Endothelial cell (in vitro differentiated cells): ENCODE measurements at regions not wholly inside any gene's neighbourhood (a gene's known extent, or its start where the extent isn't known, plus 50 kb on each side); places are given as distances from the start of the nearest gene placed in this dataset.
"Not testable (repeated sequence)": the region's sequence is repeated elsewhere in the genome, so short reads cannot be mapped to it uniquely, and the experiment has no call there.

Source experiments
- DNase-seq: peaks from one replicate; pipeline ENCODE4 v3.0.0; 2021; ENCODE audit warnings: low spot score
- H3K27ac Mint-ChIP-seq: one replicate; pipeline ENCODE4 v1.8.0; 2021; ENCODE audit warnings: mixed read lengths, inconsistent platforms; ENCODE audit not compliant: unreplicated experiment
- H3K27me3 Mint-ChIP-seq: one replicate; pipeline ENCODE4 v1.8.0; 2021; ENCODE audit warnings: mild to moderate bottlenecking, moderate library complexity, mixed read lengths, inconsistent platforms; ENCODE audit not compliant: unreplicated experiment
- H3K36me3 Mint-ChIP-seq: one replicate; pipeline ENCODE4 v1.8.0; 2021; ENCODE audit warnings: mild to moderate bottlenecking, low read depth, mixed read lengths, inconsistent platforms; ENCODE audit not compliant: unreplicated experiment
- H3K4me1 Mint-ChIP-seq: one replicate; pipeline ENCODE4 v1.8.0; 2021; ENCODE audit warnings: mild to moderate bottlenecking, mixed read lengths, inconsistent platforms; ENCODE audit not compliant: unreplicated experiment
- H3K4me3 Mint-ChIP-seq: one replicate; pipeline ENCODE4 v1.8.0; 2021; ENCODE audit warnings: mild to moderate bottlenecking, mixed read lengths, inconsistent platforms; ENCODE audit not compliant: unreplicated experiment
- H3K9me3 Mint-ChIP-seq: one replicate; pipeline ENCODE4 v1.8.0; 2021; ENCODE audit warnings: mixed read lengths, inconsistent platforms; ENCODE audit not compliant: unreplicated experiment
- CTCF ChIP-seq: fragments of 200-600 bp; sonication (generic); IDR thresholded peaks from one replicate; pipeline ENCODE4 v1.5.0; 2021; ENCODE audit warnings: antibody characterized with exemption; ENCODE audit not compliant: unreplicated experiment

GRCh38 chr5:96101358-96102089 lies 139.9 kb upstream of the ELL2 start:
- peaks cover 1% of the 10 kb centered on the region for H3K27me3 Mint-ChIP-seq
- peaks cover 17% of the 10 kb centered on the region for H3K4me1 Mint-ChIP-seq
- no peak overlapping the region for H3K27ac Mint-ChIP-seq
- TF ChIP-seq CTCF = no peak
- H3K9me3 Mint-ChIP-seq = no peaks in the 10 kb centered on the region
- H3K4me3 Mint-ChIP-seq = no peak overlapping the region
- DNase-seq = no peak
- H3K36me3 Mint-ChIP-seq = no peaks in the 10 kb centered on the region

- H3K4me1 Mint-ChIP-seq = peaks cover 14% of the 10 kb centered on the region
- H3K36me3 Mint-ChIP-seq, H3K9me3 Mint-ChIP-seq, H3K27me3 Mint-ChIP-seq, H3K27ac Mint-ChIP-seq, DNase-seq, H3K4me3 Mint-ChIP-seq: not testable (repeated sequence)
Measured at GRCh38 chr5:96097488-96097887, 135.8 kb upstream of the ELL2 start.

GRCh38 chr5:96096724-96097123 lies 135.1 kb upstream of the ELL2 start:
- DNase-seq = no peak
- Mint-ChIP-seq H3K9me3 (no peaks in the 10 kb centered on the region), H3K4me3 (no peak overlapping the region), H3K27ac (no peak overlapping the region), H3K4me1 (peaks cover 14% of the 10 kb centered on the region), H3K36me3 (no peaks in the 10 kb centered on the region), H3K27me3 (no peaks in the 10 kb centered on the region)
- TF ChIP-seq CTCF = no peak

- no peak overlapping the region for H3K27ac Mint-ChIP-seq
- TF ChIP-seq CTCF = no peak
- no peaks in the 10 kb centered on the region for H3K9me3 Mint-ChIP-seq
- peaks cover 14% of the 10 kb centered on the region for H3K4me1 Mint-ChIP-seq
- DNase-seq = no peak
- H3K36me3 Mint-ChIP-seq = no peaks in the 10 kb centered on the region
- H3K4me3 Mint-ChIP-seq = no peak overlapping the region
- H3K27me3 Mint-ChIP-seq = no peaks in the 10 kb centered on the region
Measured at GRCh38 chr5:96094904-96095303, 133.3 kb upstream of the ELL2 start.

- no peak overlapping the region for H3K27ac Mint-ChIP-seq
- no peaks in the 10 kb centered on the region for H3K9me3 Mint-ChIP-seq
- no peak for TF ChIP-seq CTCF
- no peaks in the 10 kb centered on the region for H3K36me3 Mint-ChIP-seq
- no peak for DNase-seq
- H3K27me3 Mint-ChIP-seq = no peaks in the 10 kb centered on the region
- no peak overlapping the region for H3K4me3 Mint-ChIP-seq
- peaks cover 4% of the 10 kb centered on the region for H3K4me1 Mint-ChIP-seq
Measured at GRCh38 chr5:96093890-96094381, 132.3 kb upstream of the ELL2 start.
